A673 (cell line): ENCODE measurements at regions not wholly inside any gene's neighbourhood (a gene's known extent, or its start where the extent isn't known, plus 50 kb on each side); places are given as distances from the start of the nearest gene placed in this dataset.

Experiments
- CTCF ChIP-seq: fragments of 300-800, 200-600 bp; sonication (generic); conservative IDR thresholded peaks from 2 replicates; pipeline ENCODE4 v1.5.1; 2017; ENCODE audit warnings: low read depth, mild to moderate bottlenecking, antibody characterized with exemption, low read length, moderate library complexity, mixed read lengths
- EZH2 ChIP-seq: fragments of 200-600 bp; sonication (generic); IDR thresholded peaks from 2 replicates; pipeline ENCODE4 v1.6.1; 2017; ENCODE audit warnings: borderline replicate concordance, low read depth, mild to moderate bottlenecking, mixed read lengths, antibody characterized with exemption, low read length; ENCODE audit not compliant: poor library complexity, severe bottlenecking

DNA sequence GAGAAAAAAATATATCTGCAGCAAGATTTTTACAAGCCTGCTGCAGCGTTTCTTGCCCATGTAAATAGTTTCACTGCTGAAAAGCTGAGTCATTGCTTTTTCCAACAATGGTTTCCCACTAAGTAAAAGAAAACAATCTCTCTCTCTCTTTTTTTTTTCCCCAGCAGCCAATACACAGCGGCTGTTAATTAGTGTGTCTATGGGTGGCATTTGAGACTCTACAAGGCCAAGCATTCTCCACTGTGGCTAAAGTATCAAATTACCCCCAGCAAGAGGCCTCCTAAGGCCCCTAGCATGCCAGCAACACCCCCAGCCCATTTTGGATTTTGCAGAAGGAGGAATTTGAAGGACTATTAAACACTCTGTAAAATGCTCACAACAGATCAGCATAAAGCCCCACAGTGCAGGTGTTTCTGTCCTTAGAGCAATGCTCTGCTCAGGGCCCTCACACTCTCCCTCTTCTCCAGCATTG is 837.4 kb downstream of the TRIML1 start:
- TF ChIP-seq CTCF (no peak), EZH2 (no peak)
